ENCODE measurements at regions not wholly inside any gene's neighbourhood (a gene's known extent, or its start where the extent isn't known, plus 50 kb on each side); places are given as distances from the start of the nearest gene placed in this dataset.

DNA sequence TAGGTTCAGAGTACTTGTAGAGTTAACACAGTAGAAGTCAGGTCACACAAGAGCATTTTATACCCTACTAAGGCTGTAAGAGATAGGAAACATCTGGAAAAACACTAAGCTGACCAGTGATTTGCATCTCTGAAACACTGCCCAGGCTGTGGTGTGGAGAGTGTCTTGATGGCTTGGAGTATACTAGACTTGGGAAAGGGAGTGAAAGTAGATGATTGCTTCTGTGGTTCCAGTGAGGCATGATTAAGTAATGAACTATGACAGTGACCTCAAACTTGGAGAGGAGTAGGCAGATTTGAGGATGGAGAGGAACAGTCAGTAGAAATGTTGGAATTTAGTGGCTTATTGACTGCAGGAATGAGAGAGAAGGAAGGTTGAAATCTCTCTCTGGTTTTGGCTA, 201.2 kb downstream of the FLRT2 start:
- no peaks in the 10 kb centered on the region for H3K27me3 ChIP-seq (ENCODE audit: low read depth, low read length)
- no peaks in the 10 kb centered on the region for H3K4me1 ChIP-seq (ENCODE audit: control insufficient read depth in 1 of 2, insufficient read depth in 2 of 2, low read length in 2 of 2)
- H3K9me3 ChIP-seq (ENCODE audit: control insufficient read depth in 1 of 2, low read length in 2 of 2): no peaks in the 10 kb centered on the region
- H3K4me3 ChIP-seq (ENCODE audit: low read depth in 1 of 2, low read length in 2 of 2): no peak overlapping the region
- H3K36me3 ChIP-seq (ENCODE audit: control insufficient read depth in 1 of 2, insufficient read depth in 2 of 2, low read length in 2 of 2): no peaks in the 10 kb centered on the region
- no peak overlapping the region for H3K27ac ChIP-seq (ENCODE audit: low read length)

DNA sequence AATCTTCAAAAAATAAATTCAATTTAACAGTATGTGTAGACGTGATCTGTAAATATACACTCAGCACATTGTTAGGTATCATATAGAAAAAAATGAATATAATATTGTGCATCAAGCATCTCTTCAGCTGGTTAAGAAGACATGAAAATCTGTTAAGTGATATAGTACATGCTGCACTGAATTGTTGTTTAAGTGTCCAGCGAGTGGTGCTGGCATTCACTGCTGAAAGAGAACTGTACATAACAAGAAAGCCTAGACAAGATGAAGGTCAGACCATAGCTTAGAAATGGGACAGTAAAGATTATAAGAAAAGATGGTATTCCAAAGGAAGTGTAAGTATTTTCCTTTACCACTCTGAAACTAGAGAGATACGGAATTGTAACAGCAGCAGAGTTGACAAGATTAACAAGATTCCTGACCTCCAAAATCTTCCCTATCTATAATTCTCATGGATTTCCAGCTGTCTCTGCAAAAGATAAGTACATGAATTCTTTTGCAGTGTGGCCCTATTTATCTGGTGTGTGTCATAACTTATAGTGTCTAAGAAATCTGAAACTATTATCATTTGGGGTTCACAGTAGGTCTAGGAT, 198.6 kb downstream of the FLRT2 start:
- Histone ChIP-seq H3K4me3 (ENCODE audit: low read depth in 1 of 2, low read length in 2 of 2) (no peak overlapping the region), H3K27ac (ENCODE audit: low read length) (no peak overlapping the region), H3K36me3 (ENCODE audit: control insufficient read depth in 1 of 2, insufficient read depth in 2 of 2, low read length in 2 of 2) (no peaks in the 10 kb centered on the region), H3K27me3 (ENCODE audit: low read depth, low read length) (no peaks in the 10 kb centered on the region), H3K9me3 (ENCODE audit: control insufficient read depth in 1 of 2, low read length in 2 of 2) (no peaks in the 10 kb centered on the region), H3K4me1 (ENCODE audit: control insufficient read depth in 1 of 2, insufficient read depth in 2 of 2, low read length in 2 of 2) (no peaks in the 10 kb centered on the region)

DNA sequence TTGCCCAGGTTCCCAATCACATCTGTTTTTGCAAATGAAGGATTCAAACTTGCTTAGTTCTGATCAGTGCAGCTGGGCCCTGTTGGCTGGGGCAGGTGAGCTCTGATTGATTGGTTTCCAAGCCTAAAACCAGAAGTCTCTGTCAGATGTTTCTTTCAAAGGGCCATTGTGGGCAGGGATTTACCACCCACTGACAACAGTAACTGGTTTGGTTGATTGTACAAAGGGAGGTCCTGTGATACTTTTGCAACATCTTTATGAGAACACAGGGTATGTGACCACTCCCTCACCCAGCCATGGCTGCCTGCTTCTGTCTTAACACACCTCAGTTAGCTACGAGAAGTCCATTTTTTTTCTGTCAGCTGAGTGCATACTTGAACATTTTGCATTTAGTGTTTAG, 184.1 kb downstream of the FLRT2 start:
- H3K27ac ChIP-seq (ENCODE audit: low read length): no peak overlapping the region
- no peaks in the 10 kb centered on the region for H3K27me3 ChIP-seq (ENCODE audit: low read depth, low read length)
- H3K4me1 ChIP-seq (ENCODE audit: control insufficient read depth in 1 of 2, insufficient read depth in 2 of 2, low read length in 2 of 2): no peaks in the 10 kb centered on the region
- peaks cover 0 to 4% of the 10 kb centered on the region in 2 donors for H3K9me3 ChIP-seq (ENCODE audit: control insufficient read depth in 1 of 2, low read length in 2 of 2)
- H3K36me3 ChIP-seq (ENCODE audit: control insufficient read depth in 1 of 2, insufficient read depth in 2 of 2, low read length in 2 of 2): no peaks in the 10 kb centered on the region
- H3K4me3 ChIP-seq (ENCODE audit: low read depth in 1 of 2, low read length in 2 of 2): no peak overlapping the region

DNA sequence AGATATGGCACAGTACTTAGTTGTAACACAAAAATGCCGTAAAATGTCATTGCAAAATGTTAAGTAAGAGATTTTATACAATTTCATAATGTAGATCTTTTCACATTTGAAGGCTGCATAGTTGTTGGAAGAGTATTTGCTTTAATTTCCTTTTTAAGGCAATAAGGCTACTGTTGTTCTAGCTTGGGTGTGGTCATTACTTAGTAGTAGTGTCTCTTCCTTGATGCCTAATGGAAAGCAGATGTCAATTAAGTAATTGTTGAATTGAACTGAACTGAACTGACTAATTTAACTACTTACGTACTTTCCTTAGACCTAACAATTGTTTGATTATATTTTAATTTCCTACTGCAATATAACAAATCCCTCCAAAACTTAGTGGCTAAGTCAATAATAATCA, 181.7 kb downstream of the FLRT2 start:
- Histone ChIP-seq H3K36me3 (ENCODE audit: control insufficient read depth in 1 of 2, insufficient read depth in 2 of 2, low read length in 2 of 2) (no peaks in the 10 kb centered on the region), H3K9me3 (ENCODE audit: control insufficient read depth in 1 of 2, low read length in 2 of 2) (no peaks in the 10 kb centered on the region), H3K4me1 (ENCODE audit: control insufficient read depth in 1 of 2, insufficient read depth in 2 of 2, low read length in 2 of 2) (no peaks in the 10 kb centered on the region), H3K27me3 (ENCODE audit: low read depth, low read length) (no peaks in the 10 kb centered on the region), H3K27ac (ENCODE audit: low read length) (no peak overlapping the region), H3K4me3 (ENCODE audit: low read depth in 1 of 2, low read length in 2 of 2) (no peak overlapping the region)

Data from muscle layer of duodenum (tissue), 2 donors.